ENCODE measurements at regions not wholly inside any gene's neighbourhood (a gene's known extent, or its start where the extent isn't known, plus 50 kb on each side); places are given as distances from the start of the nearest gene placed in this dataset.

DNA sequence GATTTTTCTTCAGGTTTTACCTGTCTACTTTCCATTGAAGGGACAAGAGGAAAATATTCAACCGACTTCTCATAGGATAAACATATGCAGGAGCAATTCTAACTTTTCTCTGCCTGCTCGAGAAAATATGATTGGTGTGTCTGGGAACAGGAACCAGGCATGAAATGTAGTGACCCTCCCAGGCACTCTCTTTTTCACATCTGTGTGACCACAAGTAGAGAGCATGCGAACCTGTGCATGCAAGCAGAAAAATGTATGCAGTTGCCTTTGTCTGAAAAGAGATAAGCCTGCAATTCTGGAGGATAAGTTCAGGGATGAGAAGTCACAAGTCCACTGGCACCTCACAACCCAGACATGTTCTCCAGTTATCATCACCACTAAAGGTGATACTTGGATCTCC lies 583.5 kb upstream of the FAT3 start:
- TF ChIP-seq, protein P1, sequence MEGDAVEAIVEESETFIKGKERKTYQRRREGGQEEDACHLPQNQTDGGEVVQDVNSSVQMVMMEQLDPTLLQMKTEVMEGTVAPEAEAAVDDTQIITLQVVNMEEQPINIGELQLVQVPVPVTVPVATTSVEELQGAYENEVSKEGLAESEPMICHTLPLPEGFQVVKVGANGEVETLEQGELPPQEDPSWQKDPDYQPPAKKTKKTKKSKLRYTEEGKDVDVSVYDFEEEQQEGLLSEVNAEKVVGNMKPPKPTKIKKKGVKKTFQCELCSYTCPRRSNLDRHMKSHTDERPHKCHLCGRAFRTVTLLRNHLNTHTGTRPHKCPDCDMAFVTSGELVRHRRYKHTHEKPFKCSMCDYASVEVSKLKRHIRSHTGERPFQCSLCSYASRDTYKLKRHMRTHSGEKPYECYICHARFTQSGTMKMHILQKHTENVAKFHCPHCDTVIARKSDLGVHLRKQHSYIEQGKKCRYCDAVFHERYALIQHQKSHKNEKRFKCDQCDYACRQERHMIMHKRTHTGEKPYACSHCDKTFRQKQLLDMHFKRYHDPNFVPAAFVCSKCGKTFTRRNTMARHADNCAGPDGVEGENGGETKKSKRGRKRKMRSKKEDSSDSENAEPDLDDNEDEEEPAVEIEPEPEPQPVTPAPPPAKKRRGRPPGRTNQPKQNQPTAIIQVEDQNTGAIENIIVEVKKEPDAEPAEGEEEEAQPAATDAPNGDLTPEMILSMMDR (IDR thresholded peaks at IDR 0.05) = no peak
- no peak for TF ChIP-seq EP300 (IDR thresholded peaks at IDR 0.05)
